GM12801 (cell line): ENCODE measurements at regions not wholly inside any gene's neighbourhood (a gene's known extent, or its start where the extent isn't known, plus 50 kb on each side); places are given as distances from the start of the nearest gene placed in this dataset.

ENCODE experiments used
- CTCF ChIP-seq: IDR thresholded peaks from one replicate; pipeline ENCODE4 v1.5.1; 2011; ENCODE audit warnings: control low read depth; ENCODE audit not compliant: insufficient read length; ENCODE audit errors: extremely low read depth

- no peak for TF ChIP-seq CTCF
Observed at GRCh38 chr6:68226460-68226859, 408.6 kb upstream of the ADGRB3 start.

GRCh38 chr6:68225729-68226128, 409.4 kb upstream of the ADGRB3 start:
- TF ChIP-seq CTCF: no peak

- no peak for TF ChIP-seq CTCF
Observed at GRCh38 chr6:68211242-68211795, 423.8 kb upstream of the ADGRB3 start.

- no peak for TF ChIP-seq CTCF
Observed at GRCh38 chr6:68200929-68201328, 434.2 kb upstream of the ADGRB3 start.

GRCh38 chr6:68197356-68197755, 437.7 kb upstream of the ADGRB3 start:
- TF ChIP-seq CTCF: no peak

GRCh38 chr6:68196645-68197044, 438.4 kb upstream of the ADGRB3 start:
- no peak for TF ChIP-seq CTCF

- no peak for TF ChIP-seq CTCF
Observed at GRCh38 chr6:68194846-68195478, 440.1 kb upstream of the ADGRB3 start.

GRCh38 chr6:68192988-68193387, 442.1 kb upstream of the ADGRB3 start:
- TF ChIP-seq CTCF: no peak
